ENCODE measurements at regions not wholly inside any gene's neighbourhood (a gene's known extent, or its start where the extent isn't known, plus 50 kb on each side); places are given as distances from the start of the nearest gene placed in this dataset.

DNA sequence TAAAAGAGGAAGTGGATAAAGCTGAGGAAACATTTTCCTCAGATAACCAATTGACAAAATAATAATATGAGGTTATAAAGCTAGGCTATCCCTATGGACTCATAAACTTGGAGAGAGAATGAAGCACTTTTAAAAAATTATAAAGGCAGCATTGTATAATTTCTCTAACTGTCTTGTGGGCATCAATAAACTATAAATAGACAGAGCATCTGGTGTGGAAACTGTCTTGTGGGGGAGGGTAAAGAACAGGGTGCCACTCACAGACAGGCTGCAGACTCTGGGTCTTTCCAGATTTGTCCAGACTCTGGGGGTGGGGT, 333.5 kb downstream of the BUD13 start:
- no peaks in the 10 kb centered on the region for H3K9me3 ChIP-seq
- no peak for FAIRE-seq
- POLR2A ChIA-PET = no interaction called here
- H3K4me1 ChIP-seq = no peaks in the 10 kb centered on the region
- DNase-seq (ENCODE audit: low read depth in 1 of 2, low spot score in 1 of 2) = no peak
- CTCF ChIA-PET = interaction anchor here (1.6 kb wide), 1 partner anchor 15 kb away, joined by 4 read pairs; no protein-coding TSS in a partner anchor
- H3K4me2 ChIP-seq = no peak overlapping the region
- H3K4me3 ChIP-seq = no peak overlapping the region
- no peak overlapping the region for H3K27ac ChIP-seq
- TF ChIP-seq HOXB5 (CRISPR knock-in tag; IDR thresholded peaks at IDR 0.05) (no peak), MAZ (IDR thresholded peaks at IDR 0.05; ENCODE audit: borderline replicate concordance, low read depth, low read length) (no peak), HDAC2 (IDR thresholded peaks at IDR 0.05) (no peak), ZNF302 (CRISPR knock-in tag; IDR thresholded peaks at IDR 0.05) (no peak), TFCP2L1 (CRISPR knock-in tag; IDR thresholded peaks at IDR 0.05) (no peak), POLR2AphosphoS2 (conservative IDR thresholded peaks at IDR 0.05; ENCODE audit: low read length) (no peak), HOXB13 (CRISPR knock-in tag; IDR thresholded peaks at IDR 0.05; ENCODE audit: low read depth) (no peak), MYC (IDR thresholded peaks at IDR 0.05; ENCODE audit: borderline replicate concordance, low read length) (no peak), MAFK (IDR thresholded peaks at IDR 0.05; ENCODE audit: partially characterized antibody) (no peak), CHD4 (IDR thresholded peaks at IDR 0.05; ENCODE audit: borderline replicate concordance) (no peak)
- TF ChIP-seq, protein P1, sequence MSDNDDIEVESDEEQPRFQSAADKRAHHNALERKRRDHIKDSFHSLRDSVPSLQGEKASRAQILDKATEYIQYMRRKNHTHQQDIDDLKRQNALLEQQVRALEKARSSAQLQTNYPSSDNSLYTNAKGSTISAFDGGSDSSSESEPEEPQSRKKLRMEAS (IDR thresholded peaks at IDR 0.05) = no peak
- TF ChIP-seq, protein P2, sequence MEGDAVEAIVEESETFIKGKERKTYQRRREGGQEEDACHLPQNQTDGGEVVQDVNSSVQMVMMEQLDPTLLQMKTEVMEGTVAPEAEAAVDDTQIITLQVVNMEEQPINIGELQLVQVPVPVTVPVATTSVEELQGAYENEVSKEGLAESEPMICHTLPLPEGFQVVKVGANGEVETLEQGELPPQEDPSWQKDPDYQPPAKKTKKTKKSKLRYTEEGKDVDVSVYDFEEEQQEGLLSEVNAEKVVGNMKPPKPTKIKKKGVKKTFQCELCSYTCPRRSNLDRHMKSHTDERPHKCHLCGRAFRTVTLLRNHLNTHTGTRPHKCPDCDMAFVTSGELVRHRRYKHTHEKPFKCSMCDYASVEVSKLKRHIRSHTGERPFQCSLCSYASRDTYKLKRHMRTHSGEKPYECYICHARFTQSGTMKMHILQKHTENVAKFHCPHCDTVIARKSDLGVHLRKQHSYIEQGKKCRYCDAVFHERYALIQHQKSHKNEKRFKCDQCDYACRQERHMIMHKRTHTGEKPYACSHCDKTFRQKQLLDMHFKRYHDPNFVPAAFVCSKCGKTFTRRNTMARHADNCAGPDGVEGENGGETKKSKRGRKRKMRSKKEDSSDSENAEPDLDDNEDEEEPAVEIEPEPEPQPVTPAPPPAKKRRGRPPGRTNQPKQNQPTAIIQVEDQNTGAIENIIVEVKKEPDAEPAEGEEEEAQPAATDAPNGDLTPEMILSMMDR (IDR thresholded peaks at IDR 0.05) = no peak
- ATAC-seq = no peak

DNA sequence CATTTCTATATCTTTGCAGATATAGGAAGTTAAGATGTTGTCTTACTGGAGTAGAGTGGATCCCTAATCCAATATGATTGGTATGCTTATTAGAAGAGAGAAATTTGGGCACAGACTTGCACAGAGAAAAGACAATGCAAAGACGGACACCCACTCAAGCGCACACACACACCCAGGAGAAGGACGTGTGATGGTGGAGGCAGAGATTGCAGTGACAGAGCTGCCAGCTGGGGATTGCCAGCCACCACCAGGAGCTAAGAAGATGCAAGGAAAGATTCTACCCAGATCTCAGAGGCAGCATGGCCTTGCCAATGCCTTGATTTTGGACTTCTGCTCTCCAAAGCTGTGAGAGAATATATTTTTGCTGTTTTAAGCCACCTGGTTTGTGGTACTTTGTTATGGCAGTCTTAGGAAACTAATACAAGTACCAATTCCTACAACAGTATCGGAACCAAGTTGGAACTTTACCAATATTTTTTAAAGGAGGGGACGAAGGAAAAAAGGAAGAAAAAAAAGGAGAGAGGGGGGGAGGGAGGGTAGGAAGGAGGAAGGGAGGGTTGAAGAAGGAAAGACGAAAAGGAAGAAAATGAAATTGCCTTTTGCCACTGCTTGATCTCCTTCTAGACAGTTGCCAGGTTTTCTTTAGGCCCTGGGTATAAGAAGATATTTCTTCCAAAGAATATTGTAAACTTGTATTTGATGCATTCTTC, 334.0 kb downstream of the BUD13 start:
- Histone ChIP-seq H3K4me2 (no peak overlapping the region), H3K4me3 (no peak overlapping the region), H3K9me3 (no peaks in the 10 kb centered on the region), H3K4me1 (no peaks in the 10 kb centered on the region), H3K27ac (no peak overlapping the region)
- POLR2A ChIA-PET = no interaction called here
- DNase-seq (ENCODE audit: low read depth in 1 of 2, low spot score in 1 of 2) (no peak), ATAC-seq (no peak), FAIRE-seq (no peak)
- CTCF ChIA-PET = interaction anchor here (1.6 kb wide), 1 partner anchor 16 kb away, joined by 4 read pairs; no protein-coding TSS in a partner anchor
- 18% methylated on average over 6 of the region's 6 CpGs for WGBS (ENCODE audit: missing lambda C conversion rate)
- TF ChIP-seq ESRRA (IDR thresholded peaks at IDR 0.05; ENCODE audit: borderline replicate concordance, low read length) (no peak), EHMT2 (IDR thresholded peaks at IDR 0.05; ENCODE audit: low read depth) (no peak), REST (IDR thresholded peaks at IDR 0.05) (no peak), TFCP2L1 (CRISPR knock-in tag; IDR thresholded peaks at IDR 0.05) (no peak), JUNB (IDR thresholded peaks at IDR 0.05) (no peak), POLR2AphosphoS2 (conservative IDR thresholded peaks at IDR 0.05; ENCODE audit: low read length) (no peak), RCOR1 (IDR thresholded peaks at IDR 0.05; ENCODE audit: low read depth, low read length) (no peak), MAZ (IDR thresholded peaks at IDR 0.05; ENCODE audit: borderline replicate concordance, low read depth, low read length) (no peak), SMC3 (IDR thresholded peaks at IDR 0.05) (no peak), ELK1 (IDR thresholded peaks at IDR 0.05; ENCODE audit: low read depth, low read length) (no peak), FOSL2 (IDR thresholded peaks at IDR 0.05) (no peak), FOSL2 (CRISPR knock-in tag; IDR thresholded peaks at IDR 0.05) (no peak), HEYL (CRISPR knock-in tag; IDR thresholded peaks at IDR 0.05) (no peak), ZFP36 (IDR thresholded peaks at IDR 0.05; ENCODE audit: borderline replicate concordance, partially characterized antibody) (no peak)
- TF ChIP-seq, protein P3, sequence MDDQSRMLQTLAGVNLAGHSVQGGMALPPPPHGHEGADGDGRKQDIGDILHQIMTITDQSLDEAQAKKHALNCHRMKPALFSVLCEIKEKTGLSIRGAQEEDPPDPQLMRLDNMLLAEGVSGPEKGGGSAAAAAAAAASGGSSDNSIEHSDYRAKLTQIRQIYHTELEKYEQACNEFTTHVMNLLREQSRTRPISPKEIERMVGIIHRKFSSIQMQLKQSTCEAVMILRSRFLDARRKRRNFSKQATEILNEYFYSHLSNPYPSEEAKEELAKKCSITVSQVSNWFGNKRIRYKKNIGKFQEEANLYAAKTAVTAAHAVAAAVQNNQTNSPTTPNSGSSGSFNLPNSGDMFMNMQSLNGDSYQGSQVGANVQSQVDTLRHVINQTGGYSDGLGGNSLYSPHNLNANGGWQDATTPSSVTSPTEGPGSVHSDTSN (IDR thresholded peaks at IDR 0.05) = no peak
